OCI-LY7 (cell line): ENCODE measurements at regions not wholly inside any gene's neighbourhood (a gene's known extent, or its start where the extent isn't known, plus 50 kb on each side); places are given as distances from the start of the nearest gene placed in this dataset.

Experiments
- BruUV-seq: library from RNA; stranded (reverse); fragments of 400-500 nt; replicated peaks from 2 replicates; lab custom pipeline; 2021; lab: Mats Ljungman, UMichigan
- CTCF ChIA-PET: fragments of 300-600 bp; sonication (Branson Sonifier 250); formaldehyde crosslinking; loops from one replicate; lab custom pipeline; 2022; ENCODE audit warnings: antibody characterized with exemption; ENCODE audit not compliant: unreplicated experiment; lab: Charles Lee
- POLR2A ChIA-PET: fragments of 300-600 bp; sonication (Branson Sonifier 250); formaldehyde crosslinking; loops from one replicate; lab custom pipeline; 2022; ENCODE audit warnings: antibody characterized with exemption; lab: Charles Lee
- DNase-seq: peaks from one replicate; pipeline ENCODE4 v3.0.0-alpha.2; 2015; ENCODE audit warnings: low spot score
- H2AFZ ChIP-seq: fragments of 200-600 bp; sonication (generic), shearing (Covaris generic); 2 replicates; pipeline ENCODE4 v1.6.1; 2014; ENCODE audit warnings: mild to moderate bottlenecking, antibody characterized with exemption, low read length, moderate library complexity
- H3K27ac ChIP-seq: fragments of 200-600 bp; sonication (generic); 2 replicates; pipeline ENCODE4 v1.5.1; 2014; ENCODE audit warnings: mixed run types, low read depth, mild to moderate bottlenecking, moderate library complexity, low read length, inconsistent platforms; ENCODE audit not compliant: poor library complexity, severe bottlenecking
- H3K36me3 ChIP-seq: fragments of 200-600 bp; sonication (generic); 2 replicates; pipeline ENCODE4 v1.6.1; 2014; ENCODE audit warnings: mild to moderate bottlenecking, antibody characterized with exemption, low read length, moderate library complexity, mixed read lengths; ENCODE audit not compliant: insufficient read depth
- H3K4me1 ChIP-seq: fragments of 200-600 bp; sonication (generic); 2 replicates; pipeline ENCODE4 v1.5.1; 2014; ENCODE audit warnings: mild to moderate bottlenecking, low read length; ENCODE audit not compliant: insufficient read depth, poor library complexity, severe bottlenecking
- H3K4me2 ChIP-seq: fragments of 200-600 bp; sonication (generic); 2 replicates; pipeline ENCODE4 v1.6.1; 2014; ENCODE audit warnings: mild to moderate bottlenecking, low read length
- H3K4me3 ChIP-seq: fragments of 200-600 bp; sonication (generic); 2 replicates; pipeline ENCODE4 v1.5.1; 2014; ENCODE audit warnings: mild to moderate bottlenecking, low read depth, low read length; ENCODE audit not compliant: poor library complexity, severe bottlenecking
- H3K79me2 ChIP-seq: fragments of 200-600 bp; sonication (generic); 2 replicates; pipeline ENCODE4 v1.6.1; 2016; ENCODE audit warnings: low read depth, mild to moderate bottlenecking, low read length, moderate library complexity, mixed read lengths; ENCODE audit not compliant: insufficient read depth
- H3K9me2 ChIP-seq: fragments of 200-600 bp; sonication (generic); 2 replicates; pipeline ENCODE4 v1.6.1; 2016; ENCODE audit warnings: mild to moderate bottlenecking, low read length, mixed read lengths; ENCODE audit not compliant: insufficient read depth
- H3K9me3 ChIP-seq: fragments of 200-600 bp; sonication (generic); 2 replicates; pipeline ENCODE4 v1.6.1; 2014; ENCODE audit warnings: mild to moderate bottlenecking, mixed run types, low read length, mixed read lengths
- H4K20me1 ChIP-seq: fragments of 200-600 bp; sonication (generic); 2 replicates; pipeline ENCODE4 v1.6.1; 2014; ENCODE audit warnings: mild to moderate bottlenecking, antibody characterized with exemption, low read length, moderate library complexity, mixed read lengths; ENCODE audit not compliant: insufficient read depth
- CTCF ChIP-seq: fragments of 200-600 bp; sonication (generic); conservative IDR thresholded peaks from 2 replicates; pipeline ENCODE4 v1.5.1; 2014; ENCODE audit warnings: mild to moderate bottlenecking, antibody characterized with exemption, low read length, moderate library complexity, mixed read lengths
- EZH2phosphoT487 ChIP-seq: fragments of 200-600 bp; sonication (generic); IDR thresholded peaks from 2 replicates; pipeline ENCODE4 v1.6.1; 2018; ENCODE audit warnings: low read depth, borderline replicate concordance, mild to moderate bottlenecking, mixed run types, antibody characterized with exemption, low read length, moderate library complexity, mixed read lengths
- intact Hi-C: fragments of 100-400 bp; cut with micrococcal nuclease; formaldehyde crosslinking; loops from one replicate; pipeline ENCODE4 v1.10.0; 2022; ENCODE audit not compliant: unreplicated experiment

GRCh38 chr12:63084501-63084900 lies 66.5 kb downstream of the AVPR1A start:
- BruUV-seq, result no TSS peak
- no peaks in the 10 kb centered on the region for H3K79me2 ChIP-seq

GRCh38 chr12:63083046-63083445 lies 68.0 kb downstream of the AVPR1A start:
- Histone ChIP-seq H2AFZ (no peak overlapping the region), H3K79me2 (no peaks in the 10 kb centered on the region), H3K4me2 (no peak overlapping the region), H3K9me3 (no peaks in the 10 kb centered on the region), H3K27ac (no peak overlapping the region), H3K9me2 (no peaks in the 10 kb centered on the region), H3K36me3 (no peaks in the 10 kb centered on the region), H3K4me1 (no peaks in the 10 kb centered on the region), H3K4me3 (no peak overlapping the region), H4K20me1 (no peaks in the 10 kb centered on the region)
- DNase-seq, result no peak
- BruUV-seq, result no TSS peak
- ChIA-PET POLR2A (no interaction called here), CTCF (no interaction called here)
- intact Hi-C loops, result no loop called here
- TF ChIP-seq CTCF (no peak), EZH2phosphoT487 (no peak)

More at GRCh38 chr12:63084501-63084900, 66.5 kb downstream of the AVPR1A start:
- Histone ChIP-seq H3K27ac (no peak overlapping the region), H2AFZ (no peak overlapping the region), H3K9me2 (no peaks in the 10 kb centered on the region), H3K36me3 (no peaks in the 10 kb centered on the region), H4K20me1 (no peaks in the 10 kb centered on the region), H3K4me2 (no peak overlapping the region), H3K9me3 (no peaks in the 10 kb centered on the region), H3K4me3 (no peak overlapping the region), H3K4me1 (no peaks in the 10 kb centered on the region)
- intact Hi-C loops, result no loop called here
- POLR2A ChIA-PET, result interaction anchor here (0.7 kb wide), 1 partner anchor 92 kb away, joined by 3 read pairs; no protein-coding TSS in a partner anchor
- CTCF ChIA-PET, result interaction anchor here (1.5 kb wide), 1 partner anchor 16 kb away, joined by 3 read pairs; no protein-coding TSS in a partner anchor
- DNase-seq, result no peak
- TF ChIP-seq EZH2phosphoT487, result no peak

GRCh38 chr12:63079791-63080502 lies 71.1 kb downstream of the AVPR1A start:
- H4K20me1 ChIP-seq, result no peaks in the 10 kb centered on the region
- no peak for TF ChIP-seq CTCF
- no peak for TF ChIP-seq EZH2phosphoT487
- H3K4me1 ChIP-seq, result no peaks in the 10 kb centered on the region
- no peaks in the 10 kb centered on the region for H3K9me3 ChIP-seq
- no peak for DNase-seq
- H3K4me2 ChIP-seq, result no peak overlapping the region
- no TSS peak for BruUV-seq
- no peaks in the 10 kb centered on the region for H3K79me2 ChIP-seq
- ChIA-PET POLR2A (interaction anchor here (0.6 kb wide), 2 partner anchors 64 to 106 kb away, joined by 3 read pairs; no protein-coding TSS in a partner anchor), CTCF (no interaction called here)
- intact Hi-C loops, result no loop called here
- no peaks in the 10 kb centered on the region for H3K36me3 ChIP-seq
- H2AFZ ChIP-seq, result no peak overlapping the region
- H3K4me3 ChIP-seq, result no peak overlapping the region
- no peaks in the 10 kb centered on the region for H3K9me2 ChIP-seq
- no peak overlapping the region for H3K27ac ChIP-seq
